Nephron (organoid): ENCODE measurements at regions not wholly inside any gene's neighbourhood (a gene's known extent, or its start where the extent isn't known, plus 50 kb on each side); places are given as distances from the start of the nearest gene placed in this dataset.

Experiments used
- H3K27ac Mint-ChIP-seq, 3 experiments: 2 replicates each; pipeline ENCODE4 v1.8.0; 2020; ENCODE audit warnings: mixed read lengths in 3 of 3, mild to moderate bottlenecking in 2 of 3, moderate library complexity in 1 of 3
- H3K27me3 Mint-ChIP-seq: 2 replicates; pipeline ENCODE4 v1.8.0; 2021; ENCODE audit warnings: low read depth, mild to moderate bottlenecking, moderate library complexity, mixed read lengths
- H3K36me3 Mint-ChIP-seq: 2 replicates; pipeline ENCODE4 v1.8.0; 2020; ENCODE audit warnings: low read depth, mixed read lengths
- H3K4me1 Mint-ChIP-seq: 2 replicates; pipeline ENCODE4 v1.8.0; 2020; ENCODE audit warnings: mixed read lengths
- H3K4me3 Mint-ChIP-seq, 3 experiments: 2 replicates each; pipeline ENCODE4 v1.8.0; 2020; ENCODE audit warnings: mild to moderate bottlenecking in 3 of 3, mixed read lengths in 3 of 3, moderate library complexity in 2 of 3
- H3K9me3 Mint-ChIP-seq: 2 replicates; pipeline ENCODE4 v1.8.0; 2020; ENCODE audit warnings: mixed read lengths
- CTCF ChIP-seq, 3 experiments: fragments of 200-600 bp; sonication (generic); IDR thresholded peaks; one replicate each; pipeline ENCODE4 v1.5.0; 2021; ENCODE audit warnings: antibody characterized with exemption in 3 of 3; ENCODE audit not compliant: unreplicated experiment in 3 of 3

DNA sequence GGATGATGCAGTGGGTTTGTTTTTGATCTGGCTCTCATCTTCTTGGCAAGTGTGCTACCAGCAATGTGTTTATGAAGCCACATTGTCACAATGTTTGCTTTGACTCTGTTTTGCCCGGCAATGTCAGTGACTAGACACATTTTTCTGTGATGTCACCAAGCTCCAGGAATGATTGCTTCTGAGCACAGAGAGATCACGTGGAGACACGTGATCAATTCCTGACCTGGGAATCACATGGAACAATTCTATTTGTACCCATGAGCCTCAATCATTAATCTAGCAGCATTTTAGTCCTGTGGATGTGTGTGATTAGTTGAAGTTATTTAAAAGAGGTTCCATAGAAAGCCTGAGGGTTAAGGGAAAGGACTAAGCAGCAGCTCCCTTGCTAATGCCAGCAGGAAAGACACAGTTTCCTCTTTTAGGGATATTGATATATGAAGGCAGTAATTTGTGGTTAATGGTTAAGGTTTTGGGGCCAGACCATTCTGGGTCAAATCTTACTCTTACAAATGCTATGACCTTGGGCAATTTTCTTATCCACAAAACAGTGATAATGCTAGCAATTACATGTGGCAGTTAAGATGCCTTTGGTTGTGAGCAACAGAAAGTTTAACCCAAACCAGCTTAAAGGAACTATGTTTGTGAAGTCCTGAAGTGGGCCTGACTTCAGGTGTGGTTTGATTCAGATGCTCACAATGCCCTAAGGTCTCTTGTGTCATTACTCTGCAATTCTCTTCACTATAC lies 59.0 kb downstream of the FASLG start:
- Mint-ChIP-seq H3K9me3 (no peaks in the 10 kb centered on the region), H3K27ac (no peak overlapping the region), H3K36me3 (no peaks in the 10 kb centered on the region), H3K4me1 (peaks cover 28% of the 10 kb centered on the region), H3K4me3 (no peak overlapping the region), H3K27me3 (no peaks in the 10 kb centered on the region)
- TF ChIP-seq CTCF (IDR thresholded peaks at IDR 0.05; ENCODE audit: unreplicated experiment in 3 of 3) = no peak

DNA sequence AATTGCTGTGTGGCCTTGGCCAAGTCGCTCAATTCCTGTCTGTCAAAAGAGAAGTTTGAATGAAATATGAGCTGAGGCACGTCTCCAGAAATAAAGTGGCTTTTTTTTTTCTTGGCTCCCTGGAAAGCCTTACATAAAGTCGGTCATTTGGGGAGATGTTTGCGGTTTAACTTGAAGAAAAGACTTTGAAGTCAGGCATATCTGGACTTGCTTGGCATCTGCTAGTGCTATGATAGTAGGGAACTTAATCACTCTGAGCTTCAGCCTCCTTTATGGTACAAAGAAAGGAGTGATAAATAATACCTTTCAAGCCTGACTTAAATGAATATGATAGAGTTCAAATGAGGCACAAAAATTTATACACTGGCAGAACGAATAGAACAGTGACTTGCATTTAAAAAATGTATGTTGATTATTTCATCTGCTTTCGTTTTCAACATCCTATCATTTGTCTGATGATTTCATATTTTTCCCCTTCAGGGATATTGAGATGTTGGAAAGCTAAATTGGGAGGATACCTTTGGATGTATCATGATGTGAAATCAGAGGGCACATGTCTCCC lies 60.2 kb downstream of the FASLG start:
- no peaks in the 10 kb centered on the region for H3K9me3 Mint-ChIP-seq
- H3K27ac Mint-ChIP-seq = peak overlapping the region in 1 of 3 experiments; percentile 12
- no peak for TF ChIP-seq CTCF (IDR thresholded peaks at IDR 0.05; ENCODE audit: unreplicated experiment in 3 of 3)
- H3K27me3 Mint-ChIP-seq = peaks cover 3% of the 10 kb centered on the region
- H3K36me3 Mint-ChIP-seq = no peaks in the 10 kb centered on the region
- H3K4me1 Mint-ChIP-seq = peaks cover 33% of the 10 kb centered on the region
- no peak overlapping the region for H3K4me3 Mint-ChIP-seq

GRCh38 chr1:172719694-172720138 lies 60.8 kb downstream of the FASLG start:
- H3K4me3 Mint-ChIP-seq = no peak overlapping the region
- peaks cover 3% of the 10 kb centered on the region for H3K27me3 Mint-ChIP-seq
- H3K9me3 Mint-ChIP-seq = no peaks in the 10 kb centered on the region
- H3K36me3 Mint-ChIP-seq = no peaks in the 10 kb centered on the region
- peak overlapping the region in 2 of 3 experiments; percentile 6 to 12 for H3K27ac Mint-ChIP-seq
- peak; percentile 68 to 78 (median 77) for TF ChIP-seq CTCF (IDR thresholded peaks at IDR 0.05; ENCODE audit: unreplicated experiment in 3 of 3)
- H3K4me1 Mint-ChIP-seq = peaks cover 33% of the 10 kb centered on the region

- no peak for TF ChIP-seq CTCF (IDR thresholded peaks at IDR 0.05; ENCODE audit: unreplicated experiment in 3 of 3)
- Mint-ChIP-seq H3K4me3 (no peak overlapping the region), H3K4me1 (peaks cover 33% of the 10 kb centered on the region), H3K27me3 (peaks cover 3% of the 10 kb centered on the region), H3K9me3 (no peaks in the 10 kb centered on the region), H3K27ac (no peak overlapping the region), H3K36me3 (no peaks in the 10 kb centered on the region)
These were observed 61.4 kb downstream of the FASLG start for GRCh38 chr1:172720339-172720738.

GRCh38 chr1:172723251-172723650 lies 64.3 kb downstream of the FASLG start:
- H3K4me1 Mint-ChIP-seq = peaks cover 20% of the 10 kb centered on the region
- H3K36me3 Mint-ChIP-seq = no peaks in the 10 kb centered on the region
- H3K9me3 Mint-ChIP-seq = peaks cover 10% of the 10 kb centered on the region
- H3K4me3 Mint-ChIP-seq = no peak overlapping the region
- no peak overlapping the region for H3K27ac Mint-ChIP-seq
- no peak for TF ChIP-seq CTCF (IDR thresholded peaks at IDR 0.05; ENCODE audit: unreplicated experiment in 3 of 3)
- H3K27me3 Mint-ChIP-seq = peaks cover 3% of the 10 kb centered on the region

- Mint-ChIP-seq H3K27me3 (peaks cover 3% of the 10 kb centered on the region), H3K9me3 (peaks cover 17% of the 10 kb centered on the region), H3K27ac (no peak overlapping the region), H3K4me3 (no peak overlapping the region), H3K4me1 (peaks cover 11% of the 10 kb centered on the region), H3K36me3 (no peaks in the 10 kb centered on the region)
- TF ChIP-seq CTCF (IDR thresholded peaks at IDR 0.05; ENCODE audit: unreplicated experiment in 3 of 3) = no peak
These were observed 65.3 kb downstream of the FASLG start for GRCh38 chr1:172724232-172724631.
